Neural crest cell (in vitro differentiated cells): ENCODE measurements at regions not wholly inside any gene's neighbourhood (a gene's known extent, or its start where the extent isn't known, plus 50 kb on each side); places are given as distances from the start of the nearest gene placed in this dataset.

Experiments
- DNase-seq: peaks from one replicate; pipeline ENCODE4 v3.0.0; 2021; ENCODE audit warnings: low read depth, mixed read lengths, low spot score
- H3K27ac Mint-ChIP-seq: one replicate; pipeline ENCODE4 v1.8.0; 2021; ENCODE audit warnings: mild to moderate bottlenecking, mixed read lengths; ENCODE audit not compliant: unreplicated experiment
- H3K27me3 Mint-ChIP-seq: 2 replicates; pipeline ENCODE4 v1.8.0; 2021; ENCODE audit warnings: low read depth, mild to moderate bottlenecking, mixed read lengths
- H3K36me3 Mint-ChIP-seq: 2 replicates; pipeline ENCODE4 v1.8.0; 2021; ENCODE audit warnings: low read depth, mild to moderate bottlenecking, mixed read lengths
- H3K4me1 Mint-ChIP-seq: 2 replicates; pipeline ENCODE4 v1.8.0; 2021; ENCODE audit warnings: mixed read lengths
- H3K4me3 Mint-ChIP-seq: one replicate; pipeline ENCODE4 v1.8.0; 2021; ENCODE audit warnings: mild to moderate bottlenecking, mixed read lengths
- H3K9me3 Mint-ChIP-seq: 2 replicates; pipeline ENCODE4 v1.8.0; 2021; ENCODE audit warnings: mixed read lengths
- CTCF ChIP-seq: fragments of 200-600 bp; sonication (generic); conservative IDR thresholded peaks from 2 replicates; pipeline ENCODE4 v1.5.0; 2021; ENCODE audit warnings: antibody characterized with exemption, mild to moderate bottlenecking

GRCh38 chr6:51098246-51098645, 279.6 kb downstream of the TFAP2B start:
- H3K4me3 Mint-ChIP-seq = no peak overlapping the region
- TF ChIP-seq CTCF = no peak
- no peak overlapping the region for H3K27ac Mint-ChIP-seq
- DNase-seq = no peak
- peaks cover 5% of the 10 kb centered on the region for H3K4me1 Mint-ChIP-seq
- H3K36me3 Mint-ChIP-seq = no peaks in the 10 kb centered on the region
- H3K9me3 Mint-ChIP-seq = peaks cover 2% of the 10 kb centered on the region
- no peaks in the 10 kb centered on the region for H3K27me3 Mint-ChIP-seq

- no peak overlapping the region for H3K4me3 Mint-ChIP-seq
- DNase-seq = no peak
- H3K27ac Mint-ChIP-seq = no peak overlapping the region
- peaks cover 2% of the 10 kb centered on the region for H3K9me3 Mint-ChIP-seq
- H3K36me3 Mint-ChIP-seq = no peaks in the 10 kb centered on the region
- no peak for TF ChIP-seq CTCF
- peaks cover 5% of the 10 kb centered on the region for H3K4me1 Mint-ChIP-seq
- H3K27me3 Mint-ChIP-seq = no peaks in the 10 kb centered on the region
Measured at GRCh38 chr6:51098791-51099190, 280.1 kb downstream of the TFAP2B start.

- H3K36me3 Mint-ChIP-seq = no peaks in the 10 kb centered on the region
- H3K27me3 Mint-ChIP-seq = no peaks in the 10 kb centered on the region
- TF ChIP-seq CTCF = no peak
- no peak for DNase-seq
- no peak overlapping the region for H3K27ac Mint-ChIP-seq
- peaks cover 2% of the 10 kb centered on the region for H3K9me3 Mint-ChIP-seq
- H3K4me3 Mint-ChIP-seq = no peak overlapping the region
- H3K4me1 Mint-ChIP-seq = peaks cover 5% of the 10 kb centered on the region
Measured at GRCh38 chr6:51099201-51099600, 280.5 kb downstream of the TFAP2B start.

- no peak for DNase-seq
- TF ChIP-seq CTCF = no peak
- no peaks in the 10 kb centered on the region for H3K36me3 Mint-ChIP-seq
Measured at GRCh38 chr6:51105357-51105756, 286.7 kb downstream of the TFAP2B start.

GRCh38 chr6:51107769-51108203, 289.1 kb downstream of the TFAP2B start:
- Mint-ChIP-seq H3K4me1 (peaks cover 2% of the 10 kb centered on the region), H3K27me3 (no peaks in the 10 kb centered on the region), H3K9me3 (peaks cover 6% of the 10 kb centered on the region), H3K27ac (no peak overlapping the region), H3K4me3 (no peak overlapping the region), H3K36me3 (no peaks in the 10 kb centered on the region)
- TF ChIP-seq CTCF = no peak
- no peak for DNase-seq

More at GRCh38 chr6:51105357-51105756, 286.7 kb downstream of the TFAP2B start:
- H3K4me1 Mint-ChIP-seq = no peaks in the 10 kb centered on the region
- H3K4me3 Mint-ChIP-seq = no peak overlapping the region
- H3K9me3 Mint-ChIP-seq = peaks cover 6% of the 10 kb centered on the region
- no peak overlapping the region for H3K27ac Mint-ChIP-seq
- H3K27me3 Mint-ChIP-seq = no peaks in the 10 kb centered on the region
